DMS53 treated with DMSO at 0.1 percent for 48 hours (cell line): ENCODE measurements at regions not wholly inside any gene's neighbourhood (a gene's known extent, or its start where the extent isn't known, plus 50 kb on each side); places are given as distances from the start of the nearest gene placed in this dataset.
A peak's percentile ranks its signal among the peaks of the same experiment; 100 is the strongest.
"Not testable (repeated sequence)": the region's sequence is repeated elsewhere in the genome, so short reads cannot be mapped to it uniquely, and the experiment has no call there.

Source experiments
- DNase-seq: peaks from one replicate; lab custom pipeline; 2025; ENCODE audit not compliant: unreplicated experiment; lab: John Stamatoyannopoulos, UW

DNA sequence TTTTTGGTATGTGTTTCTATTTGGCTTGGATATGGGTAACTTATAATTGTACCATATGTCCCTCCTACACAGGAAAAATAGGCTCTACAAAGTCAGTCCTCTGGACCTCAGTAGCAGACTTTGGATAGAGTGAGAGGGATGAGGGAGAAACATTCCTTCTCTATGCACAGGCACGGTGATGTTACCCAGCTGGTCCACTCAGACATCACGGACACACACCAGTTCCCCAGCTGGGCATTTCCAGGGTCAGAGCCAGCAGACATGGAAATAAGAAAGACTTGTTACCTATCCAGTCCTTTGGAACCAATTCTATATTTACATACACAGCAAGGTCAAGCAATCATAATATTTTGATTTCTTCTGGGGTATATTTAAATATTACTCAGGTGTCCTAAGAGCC, 433.1 kb upstream of the KCNMB2 start:
- no peak for DNase-seq

GRCh38 chr3:178107804-178108203, 428.4 kb upstream of the KCNMB2 start:
- no peak for DNase-seq

DNA sequence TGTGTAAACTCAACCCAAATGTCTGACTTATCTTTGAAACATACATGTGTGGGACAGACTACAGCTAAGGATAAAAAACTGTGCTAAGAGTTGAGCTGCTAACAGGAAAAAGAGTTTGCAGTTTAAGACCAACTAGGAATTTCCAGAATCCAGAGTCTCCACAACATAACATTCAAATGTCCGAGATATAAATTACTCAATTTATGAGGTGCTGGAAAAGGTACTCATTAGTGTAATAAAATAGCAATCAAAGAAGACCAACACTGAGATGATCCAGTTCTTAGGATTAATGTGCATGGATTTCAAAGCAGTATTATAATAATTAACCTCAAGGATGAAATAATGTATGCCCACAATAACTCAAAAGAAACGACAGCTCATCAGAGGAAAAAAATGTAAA, 426.5 kb upstream of the KCNMB2 start:
- no peak for DNase-seq

GRCh38 chr3:178112134-178112533, 424.1 kb upstream of the KCNMB2 start:
- DNase-seq: no peak

- not testable (repeated sequence) for DNase-seq
Observed at GRCh38 chr3:178112552-178112951, 423.7 kb upstream of the KCNMB2 start.

GRCh38 chr3:178117641-178118040, 418.6 kb upstream of the KCNMB2 start:
- DNase-seq: no peak

GRCh38 chr3:178119608-178120295, 416.5 kb upstream of the KCNMB2 start:
- not testable (repeated sequence) for DNase-seq

DNA sequence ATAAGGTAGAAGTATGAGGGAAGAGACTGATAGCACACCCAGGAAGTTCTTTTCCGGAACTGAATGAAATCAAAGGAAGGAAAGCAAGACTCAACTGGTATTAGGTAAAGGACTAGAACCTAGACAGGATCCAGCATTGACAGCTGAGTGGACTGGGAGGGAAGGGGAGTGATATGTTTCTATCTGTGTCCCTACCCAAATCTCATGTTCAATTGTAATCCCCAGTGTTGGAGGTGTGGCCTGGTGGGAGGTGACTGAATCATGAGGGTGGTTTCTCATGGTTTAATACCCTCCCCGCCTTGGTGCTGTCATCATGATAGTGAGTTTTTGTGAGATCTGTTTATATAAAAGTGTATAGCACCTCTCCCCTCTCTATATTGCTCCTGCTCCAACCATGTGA, 415.9 kb upstream of the KCNMB2 start:
- no peak for DNase-seq

- DNase-seq: no peak
Observed at GRCh38 chr3:178126686-178127085, 409.6 kb upstream of the KCNMB2 start.

DNA sequence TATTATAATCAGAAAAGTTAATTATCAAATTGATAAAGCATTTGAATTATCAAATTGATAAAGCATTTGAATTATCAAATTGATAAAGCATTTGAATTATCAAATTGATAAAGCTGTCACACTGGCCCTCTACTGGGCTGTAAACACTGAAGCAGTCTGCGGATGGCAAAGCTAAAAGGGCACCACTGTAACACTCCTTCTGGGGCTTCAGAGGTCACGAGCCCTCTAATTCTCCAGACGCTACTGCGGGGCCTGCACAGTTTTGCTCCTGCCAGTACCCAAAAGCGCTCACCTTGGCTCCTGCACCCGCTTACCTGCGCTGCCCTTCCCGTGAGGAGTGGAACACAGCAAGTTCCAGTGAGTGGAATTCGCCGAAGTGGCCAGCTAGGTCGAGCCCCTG, 409.0 kb upstream of the KCNMB2 start:
- DNase-seq: no peak

DNA sequence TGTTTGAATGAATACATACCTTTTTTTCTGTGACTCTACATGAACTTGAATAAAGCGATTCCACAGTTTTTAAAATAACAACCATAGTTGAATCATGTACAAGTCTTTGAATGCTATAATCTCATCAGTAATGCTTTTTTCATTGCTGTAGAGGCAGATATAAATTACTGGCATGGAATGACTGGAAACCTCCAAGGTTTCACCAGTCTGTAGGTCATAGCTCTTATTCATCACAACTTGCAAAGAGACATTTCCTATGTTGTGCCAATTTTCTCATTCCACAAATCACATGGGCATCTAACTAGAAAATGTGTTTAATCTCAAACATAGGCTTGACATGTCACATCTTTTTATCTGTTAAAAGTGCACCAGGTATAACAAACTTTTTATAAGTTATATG, 407.1 kb upstream of the KCNMB2 start:
- no peak for DNase-seq

DNA sequence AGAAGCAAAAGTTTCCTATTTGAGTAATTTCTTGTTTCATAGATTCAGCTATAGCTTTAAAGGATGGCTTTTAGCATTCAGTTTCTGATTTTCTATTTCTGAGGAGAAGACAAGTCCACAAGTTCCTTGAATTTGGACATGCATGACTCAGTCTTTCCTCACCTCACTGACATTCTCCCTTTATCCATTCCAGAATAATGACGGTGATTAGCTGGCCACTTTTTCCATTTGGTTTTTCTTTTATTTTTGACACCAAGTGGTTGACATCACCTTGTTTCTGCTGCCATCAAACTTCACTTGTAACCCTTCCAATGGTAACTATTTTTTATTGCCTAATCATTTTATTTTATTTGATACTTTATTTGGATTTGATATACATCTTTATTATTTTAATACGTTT, 404.4 kb upstream of the KCNMB2 start:
- no peak for DNase-seq

GRCh38 chr3:178137206-178137605, 399.0 kb upstream of the KCNMB2 start:
- DNase-seq: no peak

- no peak for DNase-seq
Observed at GRCh38 chr3:178137831-178138230, 398.4 kb upstream of the KCNMB2 start.

DNA sequence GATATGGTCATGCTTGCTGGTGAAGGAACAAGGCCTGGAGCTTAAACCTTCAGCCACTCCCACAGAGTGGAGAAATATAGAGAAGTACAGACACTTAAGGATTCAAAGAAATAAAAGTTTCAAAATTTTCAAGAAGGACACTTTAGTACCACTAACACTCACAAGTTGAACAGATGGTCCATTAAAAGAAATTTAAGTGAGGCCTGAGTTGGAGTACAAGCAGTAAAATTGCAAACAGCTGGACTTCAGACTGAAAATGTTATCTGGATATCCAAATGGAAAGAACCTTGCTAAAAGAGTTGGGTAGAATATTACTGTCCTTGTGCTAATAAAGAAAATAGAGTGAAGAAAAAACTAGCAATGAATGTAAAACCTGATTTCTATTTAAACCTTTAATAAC, 397.1 kb upstream of the KCNMB2 start:
- DNase-seq: no peak

- DNase-seq: peak; percentile 71
Observed at GRCh38 chr3:178140531-178141304, 395.5 kb upstream of the KCNMB2 start.

- DNase-seq: not testable (repeated sequence)
Observed at GRCh38 chr3:178141305-178141684, 394.9 kb upstream of the KCNMB2 start.

- no peak for DNase-seq
Observed at GRCh38 chr3:178146406-178146831, 389.8 kb upstream of the KCNMB2 start.

GRCh38 chr3:178147001-178147400, 389.2 kb upstream of the KCNMB2 start:
- DNase-seq: no peak

- DNase-seq: no peak
Observed at GRCh38 chr3:178152031-178152806, 384.0 kb upstream of the KCNMB2 start.

DNA sequence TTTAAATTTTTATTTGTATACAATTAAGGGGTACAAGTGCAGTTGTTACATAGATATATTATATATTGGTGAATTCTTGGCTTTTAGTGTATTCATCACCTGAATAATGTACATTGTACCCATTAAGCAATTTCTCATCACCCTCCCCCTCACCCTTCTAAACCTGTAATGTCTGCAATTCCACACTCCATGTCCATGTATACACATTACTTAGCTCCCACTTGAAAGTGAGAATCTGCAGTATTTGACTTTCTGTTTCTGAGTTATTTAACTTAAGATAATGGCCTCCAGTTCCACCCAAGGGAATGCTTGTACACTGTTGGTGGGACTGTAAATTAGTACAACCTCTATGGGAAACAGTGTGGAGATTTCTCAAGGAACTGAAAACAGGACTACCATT, 383.2 kb upstream of the KCNMB2 start:
- DNase-seq: no peak

- no peak for DNase-seq
Observed at GRCh38 chr3:178155521-178155920, 380.7 kb upstream of the KCNMB2 start.
